GM12878 (cell line): ENCODE measurements at regions not wholly inside any gene's neighbourhood (a gene's known extent, or its start where the extent isn't known, plus 50 kb on each side); places are given as distances from the start of the nearest gene placed in this dataset.

Experiments used
- CHD2 ChIP-seq: IDR thresholded peaks from 2 replicates; pipeline ENCODE4 v1.6.1; 2011; ENCODE audit warnings: low read depth, low read length, improper control_type of control experiment, borderline replicate concordance
- CTCF ChIP-seq, 3 experiments: IDR thresholded peaks in 2 of 3; conservative IDR thresholded peaks in 1 of 3; 2 replicates each; pipeline ENCODE4 v1.5.1; 2011; ENCODE audit warnings: low read depth in 3 of 3, low read length in 3 of 3, mild to moderate bottlenecking in 3 of 3, control low read depth in 2 of 3, moderate library complexity in 2 of 3, inconsistent platforms in 1 of 3, mixed read lengths in 1 of 3; ENCODE audit not compliant: control insufficient read depth in 2 of 3, insufficient read depth in 1 of 3; ENCODE audit errors: extremely low read depth in 1 of 3
- EP300 ChIP-seq, 2 experiments: fragments of 150-350 bp in 1 of 2; IDR thresholded peaks; 2 replicates each; pipeline ENCODE4 v1.6.1; 2011 to 2012; ENCODE audit warnings: low read depth in 2 of 2, low read length in 2 of 2, borderline replicate concordance in 1 of 2, improper control_type of control experiment in 1 of 2, inconsistent platforms in 1 of 2; ENCODE audit not compliant: control insufficient read depth in 1 of 2
- EZH2 ChIP-seq: IDR thresholded peaks from 2 replicates; pipeline ENCODE4 v1.6.1; 2012; ENCODE audit warnings: low read depth, mild to moderate bottlenecking, control low read depth, inconsistent platforms, low read length, borderline replicate concordance; ENCODE audit not compliant: control insufficient read depth
- JUND ChIP-seq: IDR thresholded peaks from 2 replicates; pipeline ENCODE4 v1.6.1; 2012; ENCODE audit warnings: low read depth, mild to moderate bottlenecking, low read length, improper control_type of control experiment, moderate library complexity
- PAX8 ChIP-seq: fragments of 450-650 bp; IDR thresholded peaks from 2 replicates; pipeline ENCODE4 v1.6.1; 2017; ENCODE audit warnings: mild to moderate bottlenecking, moderate library complexity
- POLR2A ChIP-seq: IDR thresholded peaks from 2 replicates; pipeline ENCODE4 v1.6.1; 2011; ENCODE audit warnings: low read depth, mild to moderate bottlenecking, low read length
- POLR2AphosphoS5 ChIP-seq: IDR thresholded peaks from 2 replicates; pipeline ENCODE4 v1.6.1; 2011; ENCODE audit warnings: mild to moderate bottlenecking, low read length, inconsistent platforms
- RCOR1 ChIP-seq: conservative IDR thresholded peaks from 2 replicates; pipeline ENCODE4 v1.6.1; 2012; ENCODE audit warnings: low read depth, low read length, improper control_type of control experiment
- REST ChIP-seq: IDR thresholded peaks from 2 replicates; pipeline ENCODE4 v1.6.1; 2012; ENCODE audit warnings: mild to moderate bottlenecking, low read depth, low read length
- RFX5 ChIP-seq: IDR thresholded peaks from 2 replicates; pipeline ENCODE4 v1.6.1; 2011; ENCODE audit warnings: low read depth, low read length, improper control_type of control experiment
- SIN3A ChIP-seq: IDR thresholded peaks from 2 replicates; pipeline ENCODE4 v1.6.1; 2012; ENCODE audit warnings: low read depth, low read length, improper control_type of control experiment

GRCh38 chr5:101535626-101536025 is 632.5 kb upstream of the ST8SIA4 start:
- TF ChIP-seq RCOR1 (no peak), CTCF (IDR thresholded peaks at IDR 0.05 in 2 of 3, conservative IDR thresholded peaks at IDR 0.05 in 1 of 3; ENCODE audit: control insufficient read depth in 2 of 3, extremely low read depth in 1 of 3, insufficient read depth in 1 of 3, low read depth in 3 of 3, low read length in 3 of 3) (no peak), CHD2 (no peak), POLR2A (no peak), RFX5 (no peak), EP300 (IDR thresholded peaks at IDR 0.05; ENCODE audit: borderline replicate concordance in 1 of 2, control insufficient read depth in 1 of 2, low read depth in 2 of 2, low read length in 2 of 2) (no peak), POLR2AphosphoS5 (no peak), EZH2 (no peak), PAX8 (no peak), REST (no peak), SIN3A (no peak), JUND (no peak)
